ENCODE measurements at regions not wholly inside any gene's neighbourhood (a gene's known extent, or its start where the extent isn't known, plus 50 kb on each side); places are given as distances from the start of the nearest gene placed in this dataset.

GRCh38 chr10:105592468-105592867 lies 951.4 kb downstream of the SORCS3 start:
- TF ChIP-seq, protein P1, sequence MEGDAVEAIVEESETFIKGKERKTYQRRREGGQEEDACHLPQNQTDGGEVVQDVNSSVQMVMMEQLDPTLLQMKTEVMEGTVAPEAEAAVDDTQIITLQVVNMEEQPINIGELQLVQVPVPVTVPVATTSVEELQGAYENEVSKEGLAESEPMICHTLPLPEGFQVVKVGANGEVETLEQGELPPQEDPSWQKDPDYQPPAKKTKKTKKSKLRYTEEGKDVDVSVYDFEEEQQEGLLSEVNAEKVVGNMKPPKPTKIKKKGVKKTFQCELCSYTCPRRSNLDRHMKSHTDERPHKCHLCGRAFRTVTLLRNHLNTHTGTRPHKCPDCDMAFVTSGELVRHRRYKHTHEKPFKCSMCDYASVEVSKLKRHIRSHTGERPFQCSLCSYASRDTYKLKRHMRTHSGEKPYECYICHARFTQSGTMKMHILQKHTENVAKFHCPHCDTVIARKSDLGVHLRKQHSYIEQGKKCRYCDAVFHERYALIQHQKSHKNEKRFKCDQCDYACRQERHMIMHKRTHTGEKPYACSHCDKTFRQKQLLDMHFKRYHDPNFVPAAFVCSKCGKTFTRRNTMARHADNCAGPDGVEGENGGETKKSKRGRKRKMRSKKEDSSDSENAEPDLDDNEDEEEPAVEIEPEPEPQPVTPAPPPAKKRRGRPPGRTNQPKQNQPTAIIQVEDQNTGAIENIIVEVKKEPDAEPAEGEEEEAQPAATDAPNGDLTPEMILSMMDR (IDR thresholded peaks at IDR 0.05): no peak
- TF ChIP-seq POLR2A (IDR thresholded peaks at IDR 0.05): no peak
